Natural killer cell (primary cell): ENCODE measurements at regions not wholly inside any gene's neighbourhood (a gene's known extent, or its start where the extent isn't known, plus 50 kb on each side); places are given as distances from the start of the nearest gene placed in this dataset.

Experiments used
- ATAC-seq, 3 donors: fragments of 150-1000 bp in 2 of 3; fragments of 200-7000 bp in 1 of 3; cut with Tn5 transposase; 1 replicate in 1 of 3; 2 replicates in 2 of 3; pipeline ENCODE4 v1.10.0; 2021; ENCODE audit warnings: mild to moderate bottlenecking in 2 of 3, moderate library complexity in 2 of 3
- DNase-seq, 2 donors: peaks; one replicate each; pipeline versions ENCODE4 v3.0.0 to v3.0.0-alpha.2; 2013 to 2021; ENCODE audit warnings: mixed read lengths in 1 of 2
- H3K27ac ChIP-seq: one replicate; pipeline ENCODE4 v1.5.1; 2013; ENCODE audit warnings: mild to moderate bottlenecking, low read length
- H3K27me3 ChIP-seq: one replicate; pipeline ENCODE4 v1.6.1; 2013; ENCODE audit warnings: low read length; ENCODE audit not compliant: control insufficient read depth, insufficient read depth
- H3K36me3 ChIP-seq: one replicate; pipeline ENCODE4 v1.6.1; 2013; ENCODE audit warnings: low read length; ENCODE audit not compliant: control insufficient read depth, insufficient read depth
- H3K4me1 ChIP-seq: one replicate; pipeline ENCODE4 v1.6.1; 2013; ENCODE audit warnings: low read length; ENCODE audit not compliant: control insufficient read depth, insufficient read depth
- H3K4me3 ChIP-seq: one replicate; pipeline ENCODE4 v1.5.1; 2013; ENCODE audit warnings: low read length
- H3K9me3 ChIP-seq: one replicate; pipeline ENCODE4 v1.6.1; 2013; ENCODE audit warnings: low read length; ENCODE audit not compliant: control insufficient read depth, insufficient read depth
- H3K27ac Mint-ChIP-seq, 2 donors: one replicate each; pipeline ENCODE4 v1.8.0; 2022; ENCODE audit warnings: mild to moderate bottlenecking in 2 of 2, mixed read lengths in 2 of 2, moderate library complexity in 1 of 2
- H3K27me3 Mint-ChIP-seq, 2 donors: one replicate each; pipeline ENCODE4 v1.8.0; 2022; ENCODE audit warnings: low read depth in 2 of 2, mixed read lengths in 2 of 2
- H3K36me3 Mint-ChIP-seq: one replicate; pipeline ENCODE4 v1.8.0; 2022; ENCODE audit warnings: mixed read lengths
- H3K4me1 Mint-ChIP-seq, 2 donors: one replicate each; pipeline ENCODE4 v1.8.0; 2022; ENCODE audit warnings: mixed read lengths in 2 of 2
- H3K4me3 Mint-ChIP-seq: one replicate; pipeline ENCODE4 v1.8.0; 2022; ENCODE audit warnings: mild to moderate bottlenecking, moderate library complexity, mixed read lengths
- H3K9me3 Mint-ChIP-seq, 2 donors: one replicate each; pipeline ENCODE4 v1.8.0; 2022; ENCODE audit warnings: mixed read lengths in 2 of 2
- CTCF ChIP-seq: fragments of 200-600 bp; IDR thresholded peaks from one replicate; pipeline ENCODE4 v1.8.0; 2022; ENCODE audit warnings: antibody characterized with exemption
- WGBS: methylation state at CpG from one replicate; pipeline ENCODE4 v1.1.7; 2013; ENCODE audit warnings: missing lambda C conversion rate; ENCODE audit not compliant: insufficient coverage; 5-methylcytosine and 5-hydroxymethylcytosine counted together
- intact Hi-C: fragments of 100-400 bp; cut with micrococcal nuclease; formaldehyde crosslinking; loops from one replicate; pipeline ENCODE4 v1.14.2; 2022

GRCh38 chr2:213216461-213216860 is 65.0 kb upstream of the IKZF2 start:
- H3K4me3 Mint-ChIP-seq: no peak overlapping the region
- no peak overlapping the region for H3K27ac ChIP-seq
- peaks cover 3 to 6% of the 10 kb centered on the region in 2 donors for H3K27me3 Mint-ChIP-seq
- H3K9me3 Mint-ChIP-seq: no peaks in the 10 kb centered on the region
- H3K9me3 ChIP-seq: no peaks in the 10 kb centered on the region
- ATAC-seq: no peak
- no peaks in the 10 kb centered on the region for H3K36me3 ChIP-seq
- no peak for TF ChIP-seq CTCF
- WGBS: 89% methylated on average over 5 of the region's 5 CpGs
- no peaks in the 10 kb centered on the region for H3K4me1 Mint-ChIP-seq
- H3K4me1 ChIP-seq: no peaks in the 10 kb centered on the region
- no peak overlapping the region for H3K27ac Mint-ChIP-seq
- H3K4me3 ChIP-seq: no peak overlapping the region
- H3K36me3 Mint-ChIP-seq: no peaks in the 10 kb centered on the region
- no peak for DNase-seq
- intact Hi-C loops: no loop called here
- H3K27me3 ChIP-seq: no peaks in the 10 kb centered on the region

- Histone ChIP-seq H3K4me3 (no peak overlapping the region), H3K4me1 (no peaks in the 10 kb centered on the region), H3K27ac (no peak overlapping the region), H3K9me3 (no peaks in the 10 kb centered on the region), H3K27me3 (no peaks in the 10 kb centered on the region), H3K36me3 (no peaks in the 10 kb centered on the region)
- no peaks in the 10 kb centered on the region for H3K4me1 Mint-ChIP-seq
- DNase-seq (no peak), ATAC-seq (no peak)
- WGBS: no CpG with 5 or more reads among the region's 1 CpG
- H3K27me3 Mint-ChIP-seq: peaks cover 3 to 13% of the 10 kb centered on the region in 2 donors
- H3K4me3 Mint-ChIP-seq: no peak overlapping the region
- TF ChIP-seq CTCF: no peak
- no peaks in the 10 kb centered on the region for H3K9me3 Mint-ChIP-seq
- intact Hi-C loops: no loop called here
- no peak overlapping the region for H3K27ac Mint-ChIP-seq
- H3K36me3 Mint-ChIP-seq: no peaks in the 10 kb centered on the region
Measured at GRCh38 chr2:213219816-213220215, 64.4 kb upstream of the SPAG16 start.

GRCh38 chr2:213220967-213221603 is 63.2 kb upstream of the SPAG16 start:
- ATAC-seq: no peak
- DNase-seq: no peak
- no peaks in the 10 kb centered on the region for H3K9me3 Mint-ChIP-seq
- no peak for TF ChIP-seq CTCF
- H3K27me3 ChIP-seq: no peaks in the 10 kb centered on the region
- no peak overlapping the region for H3K4me3 ChIP-seq
- H3K27me3 Mint-ChIP-seq: peaks cover 3 to 13% of the 10 kb centered on the region in 2 donors
- H3K4me1 Mint-ChIP-seq: peaks cover 0 to 4% of the 10 kb centered on the region in 2 donors
- H3K27ac Mint-ChIP-seq: no peak overlapping the region
- no peak overlapping the region for H3K4me3 Mint-ChIP-seq
- WGBS: 69% methylated on average over 3 of the region's 3 CpGs
- H3K27ac ChIP-seq: no peak overlapping the region
- no peaks in the 10 kb centered on the region for H3K4me1 ChIP-seq
- no peaks in the 10 kb centered on the region for H3K36me3 Mint-ChIP-seq
- intact Hi-C loops: no loop called here
- no peaks in the 10 kb centered on the region for H3K36me3 ChIP-seq
- H3K9me3 ChIP-seq: no peaks in the 10 kb centered on the region

GRCh38 chr2:213221957-213222356 is 62.3 kb upstream of the SPAG16 start:
- no peaks in the 10 kb centered on the region for H3K4me1 ChIP-seq
- peaks cover 3 to 13% of the 10 kb centered on the region in 2 donors for H3K27me3 Mint-ChIP-seq
- no CpG with 5 or more reads among the region's 2 CpGs for WGBS

More at GRCh38 chr2:213221957-213222356, 62.3 kb upstream of the SPAG16 start:
- Histone ChIP-seq H3K9me3 (no peaks in the 10 kb centered on the region), H3K4me3 (no peak overlapping the region), H3K36me3 (no peaks in the 10 kb centered on the region), H3K27ac (no peak overlapping the region), H3K27me3 (no peaks in the 10 kb centered on the region)
- no peak overlapping the region for H3K4me3 Mint-ChIP-seq
- no peaks in the 10 kb centered on the region for H3K9me3 Mint-ChIP-seq
- no peaks in the 10 kb centered on the region for H3K36me3 Mint-ChIP-seq
- ATAC-seq (no peak), DNase-seq (no peak)
- intact Hi-C loops: no loop called here
- TF ChIP-seq CTCF: no peak
- H3K4me1 Mint-ChIP-seq: peaks cover 0 to 5% of the 10 kb centered on the region in 2 donors
- H3K27ac Mint-ChIP-seq: no peak overlapping the region
